ENCODE measurements at regions not wholly inside any gene's neighbourhood (a gene's known extent, or its start where the extent isn't known, plus 50 kb on each side); places are given as distances from the start of the nearest gene placed in this dataset.
"Not testable (repeated sequence)": the region's sequence is repeated elsewhere in the genome, so short reads cannot be mapped to it uniquely, and the experiment has no call there.

- not testable (repeated sequence) for TF ChIP-seq CTCF (IDR thresholded peaks at IDR 0.05); POLR2A (IDR thresholded peaks at IDR 0.05); POLR2AphosphoS5 (IDR thresholded peaks at IDR 0.05; ENCODE audit: insufficient read depth in 1 of 2, low read depth in 1 of 2)
These were observed 222.9 kb upstream of the JARID2 start for GRCh38 chr6:15023018-15023417.
